ENCODE measurements at regions not wholly inside any gene's neighbourhood (a gene's known extent, or its start where the extent isn't known, plus 50 kb on each side); places are given as distances from the start of the nearest gene placed in this dataset.

GRCh38 chr16:59181821-59182420 is 447.8 kb upstream of the GOT2 start:
- TF ChIP-seq TEAD4 (IDR thresholded peaks at IDR 0.05) (no peak), ZBTB7A (IDR thresholded peaks at IDR 0.05; ENCODE audit: low read depth) (no peak)

- no peak for TF ChIP-seq TAF1 (IDR thresholded peaks at IDR 0.05; ENCODE audit: low read depth)
- no peak for TF ChIP-seq EP300 (IDR thresholded peaks at IDR 0.05; ENCODE audit: borderline replicate concordance)
These were observed 446.0 kb upstream of the GOT2 start for GRCh38 chr16:59180083-59180476.

DNA sequence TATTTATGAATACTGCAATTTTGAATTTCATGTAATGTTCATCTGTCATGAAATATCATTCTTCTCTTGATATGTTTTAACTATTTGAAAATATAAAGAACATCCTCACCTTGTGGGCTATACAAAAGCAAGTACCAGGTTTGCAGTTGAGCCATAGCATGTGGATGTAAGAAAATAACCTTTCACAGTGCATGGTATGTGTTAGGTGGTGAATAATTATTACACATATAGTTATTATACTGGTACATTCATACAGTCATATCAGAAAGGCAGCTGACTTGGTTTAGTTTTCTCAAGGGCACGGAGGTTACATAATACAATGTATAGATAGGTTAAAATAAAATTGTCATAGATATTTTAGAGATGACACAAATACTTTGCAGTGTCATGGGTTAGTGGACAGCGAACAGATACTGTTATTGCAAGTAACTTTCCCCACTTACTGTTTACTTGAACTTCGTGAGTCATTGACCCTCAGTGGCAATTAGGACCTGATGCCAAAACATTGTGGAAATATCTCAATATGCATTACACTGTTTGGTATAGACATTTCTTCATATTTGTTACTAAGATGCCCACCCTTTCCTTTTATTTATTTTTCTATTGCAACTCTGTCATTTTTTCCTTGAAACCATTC is 445.4 kb upstream of the GOT2 start:
- TF ChIP-seq CREB1 (IDR thresholded peaks at IDR 0.05; ENCODE audit: low read depth): no peak
- TF ChIP-seq FOXM1 (IDR thresholded peaks at IDR 0.05; ENCODE audit: borderline replicate concordance, low read depth): no peak
- TF ChIP-seq YY1 (IDR thresholded peaks at IDR 0.05; ENCODE audit: low read depth): no peak
- no peak for TF ChIP-seq EGR1 (IDR thresholded peaks at IDR 0.05)
- no peak for TF ChIP-seq EP300 (IDR thresholded peaks at IDR 0.05; ENCODE audit: borderline replicate concordance)
- no peak for TF ChIP-seq TAF1 (IDR thresholded peaks at IDR 0.05; ENCODE audit: low read depth)
- no peak for TF ChIP-seq NFIC (IDR thresholded peaks at IDR 0.05)
- TF ChIP-seq, protein P1, sequence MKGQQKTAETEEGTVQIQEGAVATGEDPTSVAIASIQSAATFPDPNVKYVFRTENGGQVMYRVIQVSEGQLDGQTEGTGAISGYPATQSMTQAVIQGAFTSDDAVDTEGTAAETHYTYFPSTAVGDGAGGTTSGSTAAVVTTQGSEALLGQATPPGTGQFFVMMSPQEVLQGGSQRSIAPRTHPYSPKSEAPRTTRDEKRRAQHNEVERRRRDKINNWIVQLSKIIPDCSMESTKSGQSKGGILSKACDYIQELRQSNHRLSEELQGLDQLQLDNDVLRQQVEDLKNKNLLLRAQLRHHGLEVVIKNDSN (IDR thresholded peaks at IDR 0.05): no peak
- TF ChIP-seq, protein P2, sequence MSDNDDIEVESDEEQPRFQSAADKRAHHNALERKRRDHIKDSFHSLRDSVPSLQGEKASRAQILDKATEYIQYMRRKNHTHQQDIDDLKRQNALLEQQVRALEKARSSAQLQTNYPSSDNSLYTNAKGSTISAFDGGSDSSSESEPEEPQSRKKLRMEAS (IDR thresholded peaks at IDR 0.05): no peak
- TF ChIP-seq TCF12 (IDR thresholded peaks at IDR 0.05; ENCODE audit: low read depth): no peak
- TF ChIP-seq TEAD4 (IDR thresholded peaks at IDR 0.05): no peak

DNA sequence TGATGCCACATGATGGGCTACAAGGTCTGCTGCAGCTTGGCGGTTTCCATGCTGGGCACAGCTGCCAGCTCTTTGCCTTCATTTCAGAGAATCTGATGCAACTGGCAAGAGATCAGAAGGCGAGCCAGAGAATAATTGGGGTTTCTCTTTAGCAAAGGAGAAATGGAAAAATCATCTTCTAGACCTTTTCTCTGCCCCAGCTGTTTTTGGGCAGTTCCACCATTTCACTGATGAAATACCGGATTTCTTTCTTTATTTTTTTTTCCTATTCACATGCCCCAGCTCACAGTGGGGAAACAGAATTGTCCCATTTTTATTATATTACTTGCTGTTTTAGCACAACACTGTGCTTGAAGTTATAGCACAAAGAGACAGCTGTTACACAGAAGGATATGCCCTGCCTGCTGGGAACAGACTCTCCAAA is 439.3 kb upstream of the GOT2 start:
- no peak for TF ChIP-seq REST (IDR thresholded peaks at IDR 0.05; ENCODE audit: low read depth)
- TF ChIP-seq ZBTB7A (IDR thresholded peaks at IDR 0.05; ENCODE audit: low read depth): no peak
- TF ChIP-seq TAF1 (IDR thresholded peaks at IDR 0.05; ENCODE audit: low read depth): no peak
- TF ChIP-seq FOXM1 (IDR thresholded peaks at IDR 0.05; ENCODE audit: borderline replicate concordance, low read depth): no peak
- no peak for TF ChIP-seq YY1 (IDR thresholded peaks at IDR 0.05; ENCODE audit: low read depth)
- TF ChIP-seq EGR1 (IDR thresholded peaks at IDR 0.05): no peak
- no peak for TF ChIP-seq NFIC (IDR thresholded peaks at IDR 0.05)
- TF ChIP-seq, protein P2 (IDR thresholded peaks at IDR 0.05): no peak
- no peak for TF ChIP-seq EP300 (IDR thresholded peaks at IDR 0.05; ENCODE audit: borderline replicate concordance)
- TF ChIP-seq CEBPB (IDR thresholded peaks at IDR 0.05): no peak
- TF ChIP-seq, protein P1 (IDR thresholded peaks at IDR 0.05): no peak

GRCh38 chr16:59170099-59170712 is 436.1 kb upstream of the GOT2 start:
- TF ChIP-seq, protein P2 (IDR thresholded peaks at IDR 0.05): no peak
- TF ChIP-seq REST (IDR thresholded peaks at IDR 0.05; ENCODE audit: low read depth) (no peak), ZBTB7A (IDR thresholded peaks at IDR 0.05; ENCODE audit: low read depth) (no peak), NFIC (IDR thresholded peaks at IDR 0.05) (no peak), EGR1 (IDR thresholded peaks at IDR 0.05) (no peak), EP300 (IDR thresholded peaks at IDR 0.05; ENCODE audit: borderline replicate concordance) (no peak), RAD21 (IDR thresholded peaks at IDR 0.05; ENCODE audit: low read depth) (no peak), TEAD4 (IDR thresholded peaks at IDR 0.05) (no peak), FOXM1 (IDR thresholded peaks at IDR 0.05; ENCODE audit: borderline replicate concordance, low read depth) (no peak), CREB1 (IDR thresholded peaks at IDR 0.05; ENCODE audit: low read depth) (no peak), CEBPB (IDR thresholded peaks at IDR 0.05) (no peak), TCF12 (IDR thresholded peaks at IDR 0.05; ENCODE audit: low read depth) (no peak), YY1 (IDR thresholded peaks at IDR 0.05; ENCODE audit: low read depth) (no peak), TAF1 (IDR thresholded peaks at IDR 0.05; ENCODE audit: low read depth) (no peak)
- TF ChIP-seq, protein P1 (IDR thresholded peaks at IDR 0.05): no peak
